ENCODE measurements at regions not wholly inside any gene's neighbourhood (a gene's known extent, or its start where the extent isn't known, plus 50 kb on each side); places are given as distances from the start of the nearest gene placed in this dataset.

DNA sequence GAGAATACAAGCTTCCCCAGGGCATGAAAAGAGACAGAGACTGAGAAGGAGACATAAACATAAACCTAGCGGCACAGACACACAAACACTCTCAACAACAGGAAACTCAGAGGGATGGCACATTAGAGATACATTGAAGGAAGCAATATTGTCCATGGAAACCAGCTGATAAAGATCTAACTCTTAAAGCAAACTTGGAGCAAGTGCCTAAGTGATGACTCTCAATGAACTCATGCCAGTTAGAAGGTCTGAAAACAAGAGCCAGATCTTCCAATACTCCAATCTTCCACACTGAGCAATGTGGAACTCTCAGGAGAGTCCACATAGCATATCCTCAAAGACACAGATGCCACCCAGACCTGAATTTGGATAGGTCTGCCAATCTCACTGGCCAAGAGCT lies 168.8 kb upstream of the ISX start:
- DNase-seq (ENCODE audit: low read depth): no peak

GRCh38 chr22:34902335-34902734 lies 163.6 kb upstream of the ISX start:
- DNase-seq (ENCODE audit: low read depth): no peak

- no peak for DNase-seq (ENCODE audit: low read depth)
Observed at GRCh38 chr22:34903416-34903815, 162.5 kb upstream of the ISX start.

DNA sequence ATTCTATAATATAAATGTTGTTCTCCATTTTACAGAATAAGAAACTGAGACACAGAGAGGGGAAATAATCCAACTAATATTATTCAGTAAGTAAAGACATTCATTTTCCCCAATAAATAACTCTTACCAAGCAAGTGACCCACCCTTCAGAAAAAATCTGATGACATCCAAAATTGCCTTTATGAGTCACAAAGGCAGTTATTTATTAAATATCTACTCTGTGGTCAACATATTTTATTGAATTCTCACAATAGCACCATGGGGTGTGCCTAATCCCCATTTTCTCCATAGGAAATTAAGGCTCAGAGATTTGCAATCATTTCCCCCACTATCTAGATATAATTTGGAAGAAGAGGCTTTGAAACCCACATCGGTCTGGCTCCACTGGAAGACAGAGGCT lies 161.5 kb upstream of the ISX start:
- DNase-seq (ENCODE audit: low read depth): no peak

DNA sequence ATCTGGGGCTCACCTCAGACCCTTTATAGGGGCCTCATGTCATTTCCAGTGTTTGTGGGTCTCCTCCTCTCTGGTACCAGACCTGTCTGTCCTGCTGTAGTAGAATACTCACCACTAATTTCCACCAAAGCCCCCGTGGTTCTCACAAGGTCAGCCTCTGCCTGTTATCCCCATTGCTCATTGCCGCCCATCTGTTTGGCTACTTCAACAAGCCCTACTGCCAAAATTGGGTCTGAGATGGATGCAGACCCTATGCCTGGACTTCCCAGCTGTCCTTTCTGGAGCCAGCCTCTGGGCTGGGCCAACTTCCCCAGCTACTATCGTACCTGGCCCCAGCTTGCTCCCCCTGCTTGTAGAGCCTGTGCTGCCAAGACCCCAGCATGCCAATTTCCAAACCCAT lies 152.1 kb upstream of the ISX start:
- DNase-seq (ENCODE audit: low read depth): no peak

- no peak for DNase-seq (ENCODE audit: low read depth)
Observed at GRCh38 chr22:34914846-34915245, 151.1 kb upstream of the ISX start.

- DNase-seq (ENCODE audit: low read depth): no peak
Observed at GRCh38 chr22:34917239-34917638, 148.7 kb upstream of the ISX start.

- DNase-seq (ENCODE audit: low read depth): no peak
Observed at GRCh38 chr22:34931026-34931425, 134.9 kb upstream of the ISX start.

GRCh38 chr22:34934261-34934660 lies 131.7 kb upstream of the ISX start:
- DNase-seq (ENCODE audit: low read depth): no peak

DNA sequence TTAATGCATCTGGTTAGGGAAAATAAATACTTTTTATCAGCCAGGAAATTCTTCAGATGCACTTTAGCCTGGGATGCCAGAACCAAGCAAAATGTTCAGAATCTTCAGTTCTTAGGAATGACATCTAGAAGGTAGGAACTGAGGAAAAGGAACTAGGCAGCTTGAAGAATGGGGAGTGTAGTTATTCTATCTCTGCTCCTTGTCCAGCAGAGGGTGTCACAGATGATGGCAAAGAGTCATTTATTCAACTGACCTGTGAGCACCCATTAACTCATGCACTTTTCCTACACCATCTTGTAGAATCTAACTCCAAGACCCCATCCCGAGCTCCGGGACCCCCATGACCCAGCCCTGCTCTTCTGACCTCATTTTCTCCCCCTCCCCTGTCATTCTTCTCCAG lies 122.1 kb upstream of the ISX start:
- no peak for DNase-seq (ENCODE audit: low read depth)

- DNase-seq (ENCODE audit: low read depth): no peak
Observed at GRCh38 chr22:34946339-34946985, 119.5 kb upstream of the ISX start.

DNA sequence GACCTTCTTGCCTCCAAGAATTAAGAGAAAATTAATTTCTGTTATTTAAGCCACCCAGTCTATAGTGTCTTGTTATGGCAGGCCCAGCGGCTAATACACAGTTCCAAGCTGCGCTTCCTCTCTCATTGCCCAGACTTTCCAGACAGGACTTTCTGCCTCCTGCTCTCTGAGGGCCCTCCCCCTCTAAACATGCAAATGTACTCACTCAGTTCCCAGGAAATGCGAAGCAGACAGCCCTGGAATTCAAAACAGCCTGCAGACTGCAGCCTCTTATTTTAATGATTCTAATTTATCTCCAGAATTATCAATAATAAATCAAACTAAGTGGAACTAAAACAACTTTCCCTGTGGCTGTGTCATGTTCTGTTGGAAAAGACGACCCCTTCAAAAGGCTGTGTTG lies 115.5 kb upstream of the ISX start:
- DNase-seq (ENCODE audit: low read depth): no peak

DNA sequence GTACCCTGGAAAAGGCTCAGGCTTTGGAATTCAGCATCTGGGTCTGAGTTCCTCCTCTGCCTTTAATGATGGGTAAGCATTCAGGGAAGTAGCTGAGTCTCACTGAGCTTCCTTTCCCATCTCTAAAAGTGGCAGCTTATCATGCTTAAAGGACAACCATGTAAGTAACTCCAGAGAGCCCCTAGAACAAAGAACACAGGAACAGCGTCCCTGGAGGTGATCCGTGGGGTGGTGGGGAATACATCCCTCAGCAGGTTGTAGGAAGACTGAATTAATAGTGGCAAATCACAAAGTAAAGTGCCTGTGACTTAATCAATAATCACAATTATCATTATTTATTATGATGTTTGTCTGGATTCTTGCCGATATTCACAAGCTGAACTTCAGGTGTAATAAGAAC lies 114.7 kb upstream of the ISX start:
- no peak for DNase-seq (ENCODE audit: low read depth)

GRCh38 chr22:34960005-34960404 lies 106.0 kb upstream of the ISX start:
- DNase-seq (ENCODE audit: low read depth): no peak

DNA sequence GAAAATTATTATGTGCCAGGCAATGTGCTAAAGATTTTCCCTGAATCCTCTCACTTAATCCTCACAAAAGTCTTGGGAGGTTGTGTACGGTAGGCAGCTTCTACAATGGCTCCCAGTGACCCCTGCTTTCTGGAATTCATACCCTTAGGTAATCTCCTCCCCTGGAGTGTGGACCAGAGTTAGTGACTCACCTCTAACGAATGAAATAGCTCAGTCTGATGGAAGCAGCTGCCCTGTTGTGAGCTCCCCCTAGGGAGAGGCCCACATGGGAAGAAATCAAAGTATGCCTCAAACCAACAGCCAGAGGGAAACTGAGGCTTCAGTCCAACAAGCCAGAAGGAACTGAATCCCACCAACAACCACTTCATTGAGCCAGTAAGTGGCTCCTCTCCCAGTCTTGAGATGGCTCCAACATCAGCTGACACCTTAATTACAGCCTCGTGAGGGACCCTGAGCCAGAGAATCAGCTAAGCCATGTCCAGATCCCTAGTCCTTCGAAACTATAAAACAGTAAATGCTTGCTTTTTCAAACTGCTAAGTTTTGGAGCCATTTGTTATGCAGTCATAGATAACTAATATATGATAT lies 98.9 kb upstream of the ISX start:
- peak; percentile 82 for DNase-seq (ENCODE audit: low read depth)

DNA sequence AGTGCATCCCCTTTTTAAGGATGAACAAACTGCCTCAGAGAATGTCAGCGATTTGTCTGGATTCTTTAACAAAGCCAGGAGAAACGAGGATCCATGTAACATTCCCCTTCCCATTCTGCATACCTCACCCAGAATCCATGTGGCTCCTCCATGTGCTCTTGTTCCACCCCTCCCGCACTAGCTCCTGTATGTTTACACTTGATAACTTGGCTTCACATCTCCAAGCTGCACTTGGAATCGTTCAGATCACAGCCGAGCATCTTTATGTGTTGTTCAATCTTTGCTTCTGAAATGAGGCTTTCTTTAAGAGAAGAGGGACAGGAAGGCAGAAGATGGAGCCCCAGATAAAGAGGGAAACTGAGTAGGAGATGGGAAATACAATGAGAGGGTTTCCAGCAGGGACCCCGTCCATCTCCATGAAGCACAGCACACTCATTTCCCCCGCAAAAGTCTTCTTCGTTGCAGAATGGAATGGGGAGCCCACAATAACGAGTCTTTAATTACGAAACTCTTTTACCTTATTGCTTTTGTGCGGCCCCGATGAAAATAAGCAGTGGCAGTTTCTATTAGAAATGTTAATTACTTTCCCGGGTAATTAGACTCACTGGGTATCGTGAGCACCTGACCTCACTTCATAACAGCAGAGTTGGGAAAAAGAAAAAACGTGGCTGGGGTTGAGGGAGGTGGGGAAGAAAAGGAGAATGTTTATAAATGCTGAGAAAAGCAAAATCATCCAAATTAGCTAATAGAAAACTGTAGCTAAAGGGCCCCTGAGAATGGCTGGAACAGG lies 96.8 kb upstream of the ISX start:
- no peak for DNase-seq (ENCODE audit: low read depth)

DNA sequence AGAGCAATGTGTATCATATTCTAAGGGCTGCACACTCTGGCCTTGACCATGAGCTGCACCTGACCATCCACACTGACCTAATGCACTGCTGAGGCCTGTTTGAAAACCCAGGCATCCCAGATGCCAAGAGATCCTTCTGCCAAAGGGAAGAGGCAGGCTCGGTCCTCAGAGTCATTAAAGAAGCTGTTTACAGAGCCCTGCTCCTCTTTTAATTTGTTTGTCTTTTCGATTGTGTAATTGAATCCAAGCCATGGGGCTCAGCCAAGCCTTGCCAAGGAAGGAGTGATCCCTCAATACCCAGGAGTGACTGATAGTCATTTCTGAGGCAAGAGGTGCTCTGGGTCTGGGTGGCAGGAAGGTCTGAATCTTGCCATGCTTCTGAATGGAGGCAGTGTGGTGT lies 94.5 kb upstream of the ISX start:
- DNase-seq (ENCODE audit: low read depth): no peak

- peak; percentile 8 for DNase-seq (ENCODE audit: low read depth)
Observed at GRCh38 chr22:34972191-34972897, 93.6 kb upstream of the ISX start.

DNA sequence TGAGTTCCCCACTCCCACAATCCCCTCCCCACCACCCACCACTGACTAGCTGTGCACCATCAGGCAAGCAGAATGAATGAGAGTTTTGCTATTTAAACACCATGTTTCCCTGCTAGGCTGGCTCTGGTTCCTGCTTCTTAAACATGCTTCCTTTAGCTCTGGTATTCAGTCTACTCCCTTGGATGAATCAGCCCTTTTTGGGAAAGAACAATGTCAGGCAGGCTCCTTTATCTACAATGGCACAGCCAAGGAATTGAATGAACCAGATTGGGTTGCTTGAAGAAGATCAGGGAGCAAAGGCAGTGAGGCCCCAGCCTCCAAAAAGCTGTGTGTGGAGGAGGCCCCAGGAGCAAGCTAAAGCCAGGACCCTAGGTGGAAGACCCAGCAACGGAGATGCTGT lies 92.9 kb upstream of the ISX start:
- DNase-seq (ENCODE audit: low read depth): no peak

GRCh38 chr22:34973926-34974325 lies 92.0 kb upstream of the ISX start:
- peak; percentile 88 for DNase-seq (ENCODE audit: low read depth)

- DNase-seq (ENCODE audit: low read depth): no peak
Observed at GRCh38 chr22:34975721-34976120, 90.2 kb upstream of the ISX start.

DNA sequence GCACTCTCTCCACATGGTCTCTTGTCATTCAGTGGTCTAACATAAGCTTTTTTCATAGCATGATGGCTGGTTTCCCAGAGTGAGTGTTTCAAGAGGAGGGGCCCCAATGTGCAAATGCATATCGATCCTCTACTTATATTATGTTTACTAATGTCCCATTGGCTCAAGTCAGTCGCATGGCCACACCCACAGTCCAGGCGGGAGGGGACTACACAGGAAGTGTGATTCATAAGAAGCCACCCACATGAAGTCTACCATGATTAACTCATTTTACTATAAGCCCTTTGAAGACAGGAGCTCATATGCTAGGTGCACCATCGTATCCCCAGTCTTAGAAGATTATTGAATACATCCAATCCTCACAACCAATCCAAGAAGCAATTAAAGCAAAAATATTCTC lies 89.5 kb upstream of the ISX start:
- peak; percentile 7 for DNase-seq (ENCODE audit: low read depth)

GRCh38 chr22:34976886-34977285 lies 89.1 kb upstream of the ISX start:
- peak; percentile 84 for DNase-seq (ENCODE audit: low read depth)

All from renal cortical epithelial cell (primary cell).